Heart right ventricle (tissue), 16 donors: ENCODE measurements at regions not wholly inside any gene's neighbourhood (a gene's known extent, or its start where the extent isn't known, plus 50 kb on each side); places are given as distances from the start of the nearest gene placed in this dataset.

Source experiments
- ATAC-seq, 8 donors: fragments of 200-7000 bp; cut with Tn5 transposase; one replicate each; pipeline ENCODE4 v1.9.1; 2020; ENCODE audit warnings: mild to moderate bottlenecking in 8 of 8, moderate library complexity in 8 of 8, moderate number of reproducible peaks in 1 of 8
- DNase-seq, 2 donors: peaks; one replicate each; pipeline ENCODE4 v3.0.0-alpha.2; 2020
- H3K27ac ChIP-seq, 10 donors: fragments of 200-600 bp; sonication (generic) in 2 of 10; one replicate each; pipeline versions ENCODE4 v1.5.0 to v1.8.0; 2020 to 2022; ENCODE audit warnings: mild to moderate bottlenecking in 3 of 10
- H3K27me3 ChIP-seq, 7 donors: fragments of 200-600 bp; one replicate each; pipeline ENCODE4 v1.8.0; 2021 to 2022; ENCODE audit warnings: mild to moderate bottlenecking in 2 of 7
- H3K36me3 ChIP-seq, 9 donors: fragments of 200-600 bp; sonication (generic) in 1 of 9; one replicate each; pipeline versions ENCODE4 v1.5.0 to v1.8.0; 2020 to 2022; ENCODE audit warnings: mild to moderate bottlenecking in 2 of 9
- H3K4me1 ChIP-seq, 9 donors: fragments of 200-600 bp; sonication (generic) in 1 of 9; one replicate each; pipeline versions ENCODE4 v1.5.0 to v1.8.0; 2020 to 2022; ENCODE audit warnings: mild to moderate bottlenecking in 4 of 9
- H3K4me3 ChIP-seq, 10 donors: fragments of 200-600 bp; sonication (generic) in 2 of 10; one replicate each; pipeline versions ENCODE4 v1.5.0 to v1.8.0; 2020 to 2022; ENCODE audit warnings: mild to moderate bottlenecking in 7 of 10, moderate library complexity in 2 of 10
- H3K9me3 ChIP-seq, 11 donors: fragments of 200-600 bp in 10 of 11; sonication (generic) in 2 of 11; one replicate each; pipeline versions ENCODE4 v1.5.0 to v1.8.0; 2013 to 2022; ENCODE audit warnings: mild to moderate bottlenecking in 2 of 11, control low read depth in 1 of 11, moderate library complexity in 1 of 11
- WGBS, 2 donors: extraction: QIAGEN DNeasy Blood & Tissue Kit; methylation state at CpG; one replicate each; pipeline ENCODE4 v1.1.7; 2013; ENCODE audit warnings: inconsistent platforms in 1 of 2; 5-methylcytosine and 5-hydroxymethylcytosine counted together
- intact Hi-C, 10 donors: fragments of 100-400 bp; cut with DNase I; formaldehyde crosslinking; loops; one replicate each; pipeline versions ENCODE4 v1.11.1 to v1.14.2; 2022
- TF ChIP-seq, protein P1 (sequence below), 9 donors: fragments of 200-600 bp; sonication (generic) in 2 of 9; IDR thresholded peaks; one replicate each; pipeline versions ENCODE4 v1.5.0 to v1.8.0; 2021 to 2022; ENCODE audit warnings: antibody characterized with exemption in 9 of 9, mild to moderate bottlenecking in 5 of 9, moderate library complexity in 1 of 9
- donor health status: Arrhythmogenic right ventricular cardiomyopathy.
- donor health status: ischemic (EF 13 %, LVEDD 7.1; RV severe dilation, severe dysfunction).
- donor health status: healthy with polysubstance abuse.
- donor health status: DM: no; HTN: yes; CAD: no.
- donor health status: DM: no; HTN: no; CAD: no.
- donor health status: ischemic (EF 25% LVEDD 6.9; RV normal size, moderate dysfunction).
- donor health status: ischemic (EF 25% LVEDD 5.7; RV mildly dilated, moderate dysfunction).
- donor health status: healthy.
- donor health status: DM: yes; HTN: yes; CAD: no.
- donor health status: Ischemic cardiomyopathy.
- donor health status: ischemic (EF 35%, LVEDD 5.7; RV mildly dilated, moderate dysfunction).
- donor health status: nonischemic (EF 11% LVEDD 7.7; RV severe dilation, severe dysfunction).
- donor health status: DM: yes; HTN: yes; CAD: no.
- donor health status: PGD.
- donor health status: ischemic (EF 29% LVEDD 5.4; RV normal size, mild dysfunction).
- donor health status: nonischemic (EF 23%, LVEDD 6.1; RV moderate dilation, normal function).

DNA sequence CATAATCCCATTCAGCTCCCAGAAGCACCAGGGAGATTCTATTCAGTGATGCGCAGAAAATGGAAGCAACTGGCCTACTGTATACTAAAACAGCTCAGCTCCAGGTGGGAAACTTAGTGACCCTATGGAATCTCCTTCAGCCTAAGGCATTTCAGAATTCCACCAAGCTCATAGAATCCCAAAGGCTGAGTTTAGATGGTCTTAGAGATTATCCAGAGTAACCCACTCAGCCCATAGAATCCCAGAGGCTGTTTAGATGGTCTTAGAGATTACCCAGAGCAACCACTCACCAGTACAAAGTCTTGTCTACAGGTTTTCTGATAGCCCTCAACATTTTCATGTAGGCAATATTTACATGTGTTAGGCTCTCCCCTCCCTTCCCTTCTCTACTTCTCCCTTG lies 232.0 kb upstream of the SLC14A2 start:
- intact Hi-C loops, result loop anchor here in 7 of 10 donors (5.0 to 10.0 kb wide), 9 partner anchors 106 to 1761 kb away; partner anchors contain the start of gene SETBP1 (in 2 of the 7)
- no peak overlapping the region for H3K4me3 ChIP-seq

DNA sequence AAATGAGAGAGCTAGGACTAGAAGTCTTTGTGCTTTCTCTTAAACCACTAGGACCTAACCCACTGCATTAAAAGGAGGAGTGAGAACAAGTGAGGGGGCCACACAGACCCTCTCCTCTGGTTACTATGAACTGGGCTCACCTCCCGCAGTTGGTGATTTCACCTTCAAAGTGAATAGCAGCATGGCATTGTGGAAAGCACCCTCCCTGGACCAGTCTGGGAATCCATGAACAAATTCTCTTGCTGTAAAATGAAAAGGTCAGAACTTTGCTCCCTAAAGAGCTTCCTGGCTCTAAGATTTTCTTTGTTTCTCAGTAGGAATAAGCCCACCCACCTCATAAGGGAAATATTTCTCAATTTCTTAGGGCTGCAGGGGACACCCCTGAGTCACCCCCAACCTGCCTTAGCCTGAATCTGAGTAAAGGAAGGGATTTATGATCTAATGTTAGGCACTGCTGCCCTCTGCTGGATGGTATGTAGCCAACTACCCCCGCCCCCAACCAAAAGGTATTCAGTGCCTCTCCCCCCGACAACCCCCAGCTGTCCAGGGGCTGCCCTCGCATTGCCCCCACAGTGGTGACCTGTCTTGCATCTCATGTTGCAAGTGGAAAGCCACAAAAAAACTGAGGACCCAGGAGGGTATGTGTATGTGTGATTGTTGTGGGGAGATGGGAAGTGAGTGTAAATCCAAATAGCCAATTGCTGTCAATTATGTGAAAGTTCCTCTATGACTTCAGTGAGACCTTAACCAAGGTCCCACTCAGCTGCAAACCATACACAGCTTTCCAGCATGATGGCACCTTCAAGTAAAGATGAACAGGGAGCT lies 230.9 kb upstream of the SLC14A2 start:
- Histone ChIP-seq H3K36me3 (no peaks in the 10 kb centered on the region), H3K4me3 (no peak overlapping the region), H3K4me1 (peaks cover 0 to 2% (median 0%) of the 10 kb centered on the region in 9 donors), H3K27ac (no peak overlapping the region), H3K9me3 (no peaks in the 10 kb centered on the region), H3K27me3 (peaks cover 0 to 15% (median 0%) of the 10 kb centered on the region in 7 donors)
- ATAC-seq (peak; percentile 65 to 78 (median 68)), DNase-seq (peak; percentile 18 to 53)
- intact Hi-C loops, result loop anchor here in 8 of 10 donors (2.0 to 10.0 kb wide), 10 partner anchors 107 to 1762 kb away; partner anchors contain the start of gene SETBP1 (in 2 of the 8)
- WGBS, 2 donors, result 21 to 23% methylated on average over 4 of the region's 4 CpGs
- TF ChIP-seq, protein P1, sequence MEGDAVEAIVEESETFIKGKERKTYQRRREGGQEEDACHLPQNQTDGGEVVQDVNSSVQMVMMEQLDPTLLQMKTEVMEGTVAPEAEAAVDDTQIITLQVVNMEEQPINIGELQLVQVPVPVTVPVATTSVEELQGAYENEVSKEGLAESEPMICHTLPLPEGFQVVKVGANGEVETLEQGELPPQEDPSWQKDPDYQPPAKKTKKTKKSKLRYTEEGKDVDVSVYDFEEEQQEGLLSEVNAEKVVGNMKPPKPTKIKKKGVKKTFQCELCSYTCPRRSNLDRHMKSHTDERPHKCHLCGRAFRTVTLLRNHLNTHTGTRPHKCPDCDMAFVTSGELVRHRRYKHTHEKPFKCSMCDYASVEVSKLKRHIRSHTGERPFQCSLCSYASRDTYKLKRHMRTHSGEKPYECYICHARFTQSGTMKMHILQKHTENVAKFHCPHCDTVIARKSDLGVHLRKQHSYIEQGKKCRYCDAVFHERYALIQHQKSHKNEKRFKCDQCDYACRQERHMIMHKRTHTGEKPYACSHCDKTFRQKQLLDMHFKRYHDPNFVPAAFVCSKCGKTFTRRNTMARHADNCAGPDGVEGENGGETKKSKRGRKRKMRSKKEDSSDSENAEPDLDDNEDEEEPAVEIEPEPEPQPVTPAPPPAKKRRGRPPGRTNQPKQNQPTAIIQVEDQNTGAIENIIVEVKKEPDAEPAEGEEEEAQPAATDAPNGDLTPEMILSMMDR (IDR thresholded peaks at IDR 0.05), result peak; percentile 43 to 81 (median 68)

More for the DNA sequence above, 232.0 kb upstream of the SLC14A2 start:
- Histone ChIP-seq H3K27me3 (peaks cover 0 to 15% (median 0%) of the 10 kb centered on the region in 7 donors), H3K9me3 (no peaks in the 10 kb centered on the region), H3K27ac (no peak overlapping the region), H3K36me3 (no peaks in the 10 kb centered on the region), H3K4me1 (peaks cover 0 to 2% (median 0%) of the 10 kb centered on the region in 9 donors)
- DNase-seq (no peak), ATAC-seq (no peak)
- TF ChIP-seq, protein P1 (IDR thresholded peaks at IDR 0.05), result no peak
- 97 to 98% methylated on average over 1 of the region's 1 CpG for WGBS, 2 donors

DNA sequence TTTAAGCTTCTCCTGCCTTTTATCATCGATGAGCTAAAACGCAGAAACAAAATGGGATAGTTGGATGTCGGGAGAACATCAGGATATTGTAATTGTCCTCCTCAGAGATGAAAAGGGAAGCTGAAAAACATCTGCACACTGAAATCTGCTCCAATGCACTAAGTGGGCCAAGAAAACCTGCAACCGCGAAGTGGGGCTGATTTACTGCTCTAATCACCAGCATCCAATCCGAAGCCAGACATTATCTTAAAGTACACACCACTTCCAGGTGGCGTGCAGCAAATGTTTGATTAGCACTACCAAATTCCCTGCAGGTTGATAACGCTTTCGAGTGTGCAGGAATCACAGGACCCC lies 230.3 kb upstream of the SLC14A2 start:
- intact Hi-C loops, result loop anchor here in 8 of 10 donors (2.0 to 10.0 kb wide), 10 partner anchors 108 to 1763 kb away; partner anchors contain the start of gene SETBP1 (in 2 of the 8)
- ATAC-seq, result no peak
- no peaks in the 10 kb centered on the region for H3K36me3 ChIP-seq
- TF ChIP-seq, protein P1 (IDR thresholded peaks at IDR 0.05), result no peak
- peak overlapping the region in 1 of 10 donors; percentile 41 for H3K27ac ChIP-seq
- DNase-seq, result no peak
- no peaks in the 10 kb centered on the region for H3K9me3 ChIP-seq
- H3K4me3 ChIP-seq, result no peak overlapping the region
- WGBS, 2 donors, result 64 to 66% methylated on average over 9 of the region's 9 CpGs
- H3K27me3 ChIP-seq, result peaks cover 0 to 15% (median 0%) of the 10 kb centered on the region in 7 donors
- H3K4me1 ChIP-seq, result peaks cover 0 to 2% (median 0%) of the 10 kb centered on the region in 9 donors

DNA sequence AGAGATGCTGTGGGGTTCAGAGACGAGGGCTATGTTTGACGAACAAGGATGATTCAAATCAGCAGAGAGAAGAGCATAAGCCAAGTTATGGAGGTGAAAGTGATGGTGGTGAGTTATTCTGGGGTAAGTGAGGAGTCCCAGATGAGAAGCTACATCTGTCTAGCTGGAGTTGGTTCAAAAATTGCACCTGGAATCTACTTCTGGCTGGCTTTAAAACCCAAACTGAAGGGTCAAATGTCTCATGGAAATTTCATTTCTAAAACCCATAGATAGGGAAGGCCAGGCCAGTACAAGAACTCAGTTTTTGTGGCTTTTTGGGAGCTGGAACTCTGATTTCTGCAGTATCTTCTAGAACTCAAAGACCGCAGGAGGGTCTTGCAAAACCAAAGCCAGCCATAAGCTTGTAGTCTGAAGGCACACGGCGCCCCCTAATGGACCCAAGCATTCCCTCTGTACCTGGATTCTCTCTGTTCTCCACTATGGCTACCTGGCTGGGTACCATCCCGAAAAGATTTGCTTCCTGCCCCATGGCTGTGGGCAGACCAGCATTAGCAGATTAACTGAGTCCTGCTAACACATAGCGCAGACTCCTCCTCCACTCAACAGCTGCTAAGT lies 229.1 kb upstream of the SLC14A2 start:
- intact Hi-C loops, result loop anchor here in 7 of 10 donors (10.0 kb wide), 7 partner anchors 111 to 1761 kb away; partner anchors contain the start of gene SETBP1 (in 2 of the 7)
- ATAC-seq (peak in 3 of 8 donors; percentile 48 to 69 (median 65)), DNase-seq (peak in 1 of 2 donors; percentile 20)
- TF ChIP-seq, protein P1 (IDR thresholded peaks at IDR 0.05), result peak in 7 of 9 donors; percentile 17 to 56 (median 45)
- no peaks in the 10 kb centered on the region for H3K9me3 ChIP-seq
- H3K27ac ChIP-seq, result peak overlapping the region in 1 of 10 donors; percentile 41
- WGBS, 2 donors, result 44 to 62% methylated on average over 7 of the region's 7 CpGs
- H3K27me3 ChIP-seq, result peaks cover 0 to 15% (median 0%) of the 10 kb centered on the region in 7 donors
- H3K4me3 ChIP-seq, result no peak overlapping the region
- peaks cover 0 to 2% (median 0%) of the 10 kb centered on the region in 9 donors for H3K4me1 ChIP-seq
- H3K36me3 ChIP-seq, result no peaks in the 10 kb centered on the region
